Ramos (cell line): ENCODE measurements at regions not wholly inside any gene's neighbourhood (a gene's known extent, or its start where the extent isn't known, plus 50 kb on each side); places are given as distances from the start of the nearest gene placed in this dataset.

ENCODE experiments used
- in situ Hi-C: fragments of 300-500 bp; cut with MboI; formaldehyde crosslinking; loops from one replicate; pipeline ENCODE4 v1.14.3; 2022; ENCODE audit warnings: low sequenced_read_pairs; ENCODE audit not compliant: unreplicated experiment

- in situ Hi-C loops: no loop called here
Measured at GRCh38 chr20:11792568-11792953, 125.1 kb upstream of the BTBD3 start.

GRCh38 chr20:11794525-11794924 lies 123.2 kb upstream of the BTBD3 start:
- in situ Hi-C loops: no loop called here

- in situ Hi-C loops: no loop called here
Measured at GRCh38 chr20:11795071-11795615, 122.5 kb upstream of the BTBD3 start.

- in situ Hi-C loops: no loop called here
Measured at GRCh38 chr20:11796026-11796425, 121.7 kb upstream of the BTBD3 start.

- in situ Hi-C loops: no loop called here
Measured at GRCh38 chr20:11797156-11797555, 120.5 kb upstream of the BTBD3 start.

GRCh38 chr20:11799281-11799684 lies 118.4 kb upstream of the BTBD3 start:
- in situ Hi-C loops: no loop called here

- in situ Hi-C loops: no loop called here
Measured at GRCh38 chr20:11807054-11808048, 110.3 kb upstream of the BTBD3 start.

GRCh38 chr20:11808841-11809240 lies 108.9 kb upstream of the BTBD3 start:
- in situ Hi-C loops: no loop called here

GRCh38 chr20:11810311-11811083 lies 107.2 kb upstream of the BTBD3 start:
- in situ Hi-C loops: no loop called here

- in situ Hi-C loops: no loop called here
Measured at GRCh38 chr20:11813106-11813890, 104.4 kb upstream of the BTBD3 start.

- in situ Hi-C loops: no loop called here
Measured at GRCh38 chr20:11814267-11814666, 103.4 kb upstream of the BTBD3 start.

- in situ Hi-C loops: no loop called here
Measured at GRCh38 chr20:11820838-11821237, 96.9 kb upstream of the BTBD3 start.

GRCh38 chr20:11822540-11822794 lies 95.2 kb upstream of the BTBD3 start:
- in situ Hi-C loops: no loop called here

GRCh38 chr20:11826334-11826733 lies 91.4 kb upstream of the BTBD3 start:
- in situ Hi-C loops: no loop called here

GRCh38 chr20:11832397-11832796 lies 85.3 kb upstream of the BTBD3 start:
- in situ Hi-C loops: no loop called here

GRCh38 chr20:11832851-11833250 lies 84.8 kb upstream of the BTBD3 start:
- in situ Hi-C loops: no loop called here

- in situ Hi-C loops: no loop called here
Measured at GRCh38 chr20:11833825-11834224, 83.9 kb upstream of the BTBD3 start.

GRCh38 chr20:11838076-11838636 lies 79.5 kb upstream of the BTBD3 start:
- in situ Hi-C loops: no loop called here

GRCh38 chr20:11841972-11842461 lies 75.7 kb upstream of the BTBD3 start:
- in situ Hi-C loops: no loop called here

- in situ Hi-C loops: no loop called here
Measured at GRCh38 chr20:11843289-11843688, 74.4 kb upstream of the BTBD3 start.
